Duodenal mucosa (tissue), 2 donors: ENCODE measurements at regions not wholly inside any gene's neighbourhood (a gene's known extent, or its start where the extent isn't known, plus 50 kb on each side); places are given as distances from the start of the nearest gene placed in this dataset.
"Not testable (repeated sequence)": the region's sequence is repeated elsewhere in the genome, so short reads cannot be mapped to it uniquely, and the experiment has no call there.

ENCODE experiments used
- H3K27ac ChIP-seq: one replicate; pipeline ENCODE4 v1.7.0; 2013; ENCODE audit warnings: low read depth, low read length
- H3K27me3 ChIP-seq, 2 donors: one replicate each; pipeline ENCODE4 v1.7.0; 2013; ENCODE audit warnings: low read length in 2 of 2, control low read depth in 1 of 2; ENCODE audit not compliant: insufficient read depth in 2 of 2, control insufficient read depth in 1 of 2
- H3K36me3 ChIP-seq, 2 donors: one replicate each; pipeline ENCODE4 v1.7.0; 2013; ENCODE audit warnings: low read length in 2 of 2, control low read depth in 1 of 2; ENCODE audit not compliant: insufficient read depth in 2 of 2, control insufficient read depth in 1 of 2
- H3K4me1 ChIP-seq, 2 donors: one replicate each; pipeline ENCODE4 v1.7.0; 2013; ENCODE audit warnings: low read length in 2 of 2, control low read depth in 1 of 2; ENCODE audit not compliant: insufficient read depth in 2 of 2, control insufficient read depth in 1 of 2
- H3K4me3 ChIP-seq, 2 donors: one replicate each; pipeline ENCODE4 v1.7.0; 2013; ENCODE audit warnings: low read length in 2 of 2, low read depth in 1 of 2
- H3K9ac ChIP-seq, 2 donors: one replicate each; pipeline ENCODE4 v1.7.0; 2013; ENCODE audit warnings: low read length in 2 of 2, low read depth in 1 of 2
- H3K9me3 ChIP-seq, 2 donors: one replicate each; pipeline ENCODE4 v1.7.0; 2013; ENCODE audit warnings: low read length in 2 of 2, control low read depth in 1 of 2; ENCODE audit not compliant: control insufficient read depth in 1 of 2

- Histone ChIP-seq H3K4me1 (no peaks in the 10 kb centered on the region), H3K9me3 (peaks cover 0 to 16% of the 10 kb centered on the region in 2 donors), H3K4me3 (no peak overlapping the region), H3K36me3 (no peaks in the 10 kb centered on the region), H3K27me3 (no peaks in the 10 kb centered on the region), H3K27ac (no peak overlapping the region), H3K9ac (no peak overlapping the region)
Observed at GRCh38 chr15:26032162-26032846, 169.2 kb upstream of the ATP10A start.

GRCh38 chr15:26029586-26029985 is 166.5 kb upstream of the ATP10A start:
- not testable (repeated sequence) for H3K27ac ChIP-seq, H3K36me3 ChIP-seq, H3K9ac ChIP-seq, H3K4me3 ChIP-seq, H3K27me3 ChIP-seq, H3K4me1 ChIP-seq
- peaks cover 0 to 12% of the 10 kb centered on the region in 2 donors for H3K9me3 ChIP-seq

- Histone ChIP-seq H3K9me3 (peaks cover 1 to 13% of the 10 kb centered on the region in 2 donors), H3K9ac (no peak overlapping the region), H3K27ac (no peak overlapping the region), H3K4me1 (no peaks in the 10 kb centered on the region), H3K36me3 (no peaks in the 10 kb centered on the region), H3K4me3 (no peak overlapping the region), H3K27me3 (no peaks in the 10 kb centered on the region)
Observed at GRCh38 chr15:26029146-26029545, 166.0 kb upstream of the ATP10A start.

- Histone ChIP-seq H3K4me1 (no peaks in the 10 kb centered on the region), H3K27ac (no peak overlapping the region), H3K4me3 (no peak overlapping the region)
Observed at GRCh38 chr15:26028086-26028740, 165.1 kb upstream of the ATP10A start.

GRCh38 chr15:26026671-26027070 is 163.5 kb upstream of the ATP10A start:
- not testable (repeated sequence) for H3K27me3 ChIP-seq, H3K9ac ChIP-seq, H3K27ac ChIP-seq, H3K4me1 ChIP-seq, H3K36me3 ChIP-seq, H3K4me3 ChIP-seq
- peaks cover 5 to 12% of the 10 kb centered on the region in 2 donors for H3K9me3 ChIP-seq

More at GRCh38 chr15:26028086-26028740, 165.1 kb upstream of the ATP10A start:
- Histone ChIP-seq H3K9ac (no peak overlapping the region), H3K27me3 (no peaks in the 10 kb centered on the region), H3K9me3 (peaks cover 5 to 16% of the 10 kb centered on the region in 2 donors), H3K36me3 (no peaks in the 10 kb centered on the region)

GRCh38 chr15:26024241-26024640 is 161.1 kb upstream of the ATP10A start:
- no peak overlapping the region for H3K27ac ChIP-seq
- H3K27me3 ChIP-seq, result no peaks in the 10 kb centered on the region
- H3K9me3 ChIP-seq, result peaks cover 5 to 15% of the 10 kb centered on the region in 2 donors
- no peaks in the 10 kb centered on the region for H3K36me3 ChIP-seq
- no peaks in the 10 kb centered on the region for H3K4me1 ChIP-seq
- H3K9ac ChIP-seq, result no peak overlapping the region
- H3K4me3 ChIP-seq, result no peak overlapping the region

- no peak overlapping the region for H3K9ac ChIP-seq
- H3K9me3 ChIP-seq, result peaks cover 5 to 12% of the 10 kb centered on the region in 2 donors
- no peaks in the 10 kb centered on the region for H3K36me3 ChIP-seq
- H3K4me1 ChIP-seq, result no peaks in the 10 kb centered on the region
- no peaks in the 10 kb centered on the region for H3K27me3 ChIP-seq
- no peak overlapping the region for H3K4me3 ChIP-seq
- no peak overlapping the region for H3K27ac ChIP-seq
Observed at GRCh38 chr15:26023691-26024090, 160.6 kb upstream of the ATP10A start.

- no peaks in the 10 kb centered on the region for H3K36me3 ChIP-seq
- no peaks in the 10 kb centered on the region for H3K27me3 ChIP-seq
- no peak overlapping the region for H3K9ac ChIP-seq
- peaks cover 5 to 9% of the 10 kb centered on the region in 2 donors for H3K9me3 ChIP-seq
- H3K27ac ChIP-seq, result no peak overlapping the region
- no peak overlapping the region for H3K4me3 ChIP-seq
- H3K4me1 ChIP-seq, result no peaks in the 10 kb centered on the region
Observed at GRCh38 chr15:26023231-26023630, 160.1 kb upstream of the ATP10A start.

GRCh38 chr15:26020871-26021270 is 157.7 kb upstream of the ATP10A start:
- Histone ChIP-seq H3K4me1 (no peaks in the 10 kb centered on the region), H3K4me3 (no peak overlapping the region), H3K9me3 (peaks cover 5 to 18% of the 10 kb centered on the region in 2 donors), H3K9ac (no peak overlapping the region), H3K27me3 (no peaks in the 10 kb centered on the region), H3K27ac (no peak overlapping the region), H3K36me3 (no peaks in the 10 kb centered on the region)

GRCh38 chr15:26017665-26018064 is 154.5 kb upstream of the ATP10A start:
- H3K27ac ChIP-seq, result no peak overlapping the region
- no peaks in the 10 kb centered on the region for H3K4me1 ChIP-seq
- no peaks in the 10 kb centered on the region for H3K36me3 ChIP-seq
- H3K4me3 ChIP-seq, result no peak overlapping the region
- H3K9ac ChIP-seq, result no peak overlapping the region
- peaks cover 9 to 14% of the 10 kb centered on the region in 2 donors for H3K9me3 ChIP-seq
- H3K27me3 ChIP-seq, result no peaks in the 10 kb centered on the region
